Activated T-cell treated with anti-CD3 and anti-CD28 coated beads, Interleukin-2, amount 50 U/mL, for 72 hours (primary cell): ENCODE measurements at regions not wholly inside any gene's neighbourhood (a gene's known extent, or its start where the extent isn't known, plus 50 kb on each side); places are given as distances from the start of the nearest gene placed in this dataset.

ENCODE experiments used
- ATAC-seq, 2 donors: fragments of 150-1000 bp; cut with Tn5 transposase; replicated peaks in 1 of 2; 2 replicates each; pipeline ENCODE4 v1.10.0; 2021; ENCODE audit warnings: moderate library complexity in 2 of 2, mild to moderate bottlenecking in 1 of 2
- DNase-seq, 2 donors: peaks; one replicate each; pipeline ENCODE4 v3.0.0; 2021 to 2022; ENCODE audit warnings: mixed read lengths in 1 of 2
- H3K27ac Mint-ChIP-seq: one replicate; pipeline ENCODE4 v1.8.0; 2022; ENCODE audit warnings: mild to moderate bottlenecking, moderate library complexity, mixed read lengths
- H3K27me3 Mint-ChIP-seq: one replicate; pipeline ENCODE4 v1.8.0; 2022; ENCODE audit warnings: low read depth, mixed read lengths
- H3K36me3 Mint-ChIP-seq, 2 donors: one replicate each; pipeline ENCODE4 v1.8.0; 2022; ENCODE audit warnings: mixed read lengths in 2 of 2, mild to moderate bottlenecking in 1 of 2; ENCODE audit not compliant: insufficient read depth in 2 of 2
- H3K4me1 Mint-ChIP-seq: one replicate; pipeline ENCODE4 v1.8.0; 2022; ENCODE audit warnings: low read depth, mixed read lengths
- H3K4me3 Mint-ChIP-seq, 2 donors: one replicate each; pipeline ENCODE4 v1.8.0; 2022; ENCODE audit warnings: mild to moderate bottlenecking in 2 of 2, mixed read lengths in 2 of 2, moderate library complexity in 2 of 2
- H3K9me3 Mint-ChIP-seq, 2 donors: one replicate each; pipeline ENCODE4 v1.8.0; 2022; ENCODE audit warnings: mixed read lengths in 2 of 2

- ATAC-seq (no peak), DNase-seq (no peak)
- Mint-ChIP-seq H3K4me3 (no peak overlapping the region), H3K27me3 (no peaks in the 10 kb centered on the region), H3K36me3 (no peaks in the 10 kb centered on the region), H3K27ac (no peak overlapping the region), H3K9me3 (no peaks in the 10 kb centered on the region), H3K4me1 (no peaks in the 10 kb centered on the region)
Measured at GRCh38 chr16:73347500-73348375, 299.8 kb upstream of the ZFHX3 start.

- Mint-ChIP-seq H3K4me1 (no peaks in the 10 kb centered on the region), H3K27me3 (no peaks in the 10 kb centered on the region), H3K9me3 (no peaks in the 10 kb centered on the region), H3K27ac (no peak overlapping the region), H3K4me3 (no peak overlapping the region), H3K36me3 (no peaks in the 10 kb centered on the region)
- DNase-seq (no peak), ATAC-seq (no peak)
Measured at GRCh38 chr16:73339821-73340220, 291.9 kb upstream of the ZFHX3 start.

- no peak overlapping the region for H3K4me3 Mint-ChIP-seq
- H3K27ac Mint-ChIP-seq = no peak overlapping the region
- no peaks in the 10 kb centered on the region for H3K36me3 Mint-ChIP-seq
- no peaks in the 10 kb centered on the region for H3K4me1 Mint-ChIP-seq
- no peak for DNase-seq
- no peak for ATAC-seq
- no peaks in the 10 kb centered on the region for H3K9me3 Mint-ChIP-seq
- H3K27me3 Mint-ChIP-seq = no peaks in the 10 kb centered on the region
Measured at GRCh38 chr16:73337373-73338296, 289.7 kb upstream of the ZFHX3 start.

- Mint-ChIP-seq H3K4me1 (no peaks in the 10 kb centered on the region), H3K27ac (no peak overlapping the region), H3K9me3 (no peaks in the 10 kb centered on the region), H3K4me3 (no peak overlapping the region), H3K36me3 (no peaks in the 10 kb centered on the region), H3K27me3 (no peaks in the 10 kb centered on the region)
- ATAC-seq (no peak), DNase-seq (no peak)
Measured at GRCh38 chr16:73329358-73330286, 281.7 kb upstream of the ZFHX3 start.

GRCh38 chr16:73326770-73327470, 279.0 kb upstream of the ZFHX3 start:
- H3K36me3 Mint-ChIP-seq = no peaks in the 10 kb centered on the region
- H3K27ac Mint-ChIP-seq = no peak overlapping the region
- H3K9me3 Mint-ChIP-seq = peaks cover 0 to 2% of the 10 kb centered on the region in 2 donors
- no peaks in the 10 kb centered on the region for H3K27me3 Mint-ChIP-seq
- ATAC-seq = no peak
- no peak for DNase-seq
- H3K4me1 Mint-ChIP-seq = no peaks in the 10 kb centered on the region
- H3K4me3 Mint-ChIP-seq = no peak overlapping the region

- Mint-ChIP-seq H3K4me1 (no peaks in the 10 kb centered on the region), H3K36me3 (no peaks in the 10 kb centered on the region), H3K27me3 (no peaks in the 10 kb centered on the region)
Measured at GRCh38 chr16:73326221-73326620, 278.3 kb upstream of the ZFHX3 start.

GRCh38 chr16:73323880-73324279, 276.0 kb upstream of the ZFHX3 start:
- ATAC-seq = no peak
- DNase-seq = no peak
- no peaks in the 10 kb centered on the region for H3K27me3 Mint-ChIP-seq
- H3K9me3 Mint-ChIP-seq = peaks cover 0 to 2% of the 10 kb centered on the region in 2 donors
- H3K27ac Mint-ChIP-seq = no peak overlapping the region
- H3K36me3 Mint-ChIP-seq = no peaks in the 10 kb centered on the region
- H3K4me3 Mint-ChIP-seq = no peak overlapping the region
- H3K4me1 Mint-ChIP-seq = no peaks in the 10 kb centered on the region

More at GRCh38 chr16:73326221-73326620, 278.3 kb upstream of the ZFHX3 start:
- no peak overlapping the region for H3K27ac Mint-ChIP-seq
- H3K4me3 Mint-ChIP-seq = no peak overlapping the region
- no peak for ATAC-seq
- DNase-seq = no peak
- peaks cover 0 to 2% of the 10 kb centered on the region in 2 donors for H3K9me3 Mint-ChIP-seq

GRCh38 chr16:73322856-73323255, 274.9 kb upstream of the ZFHX3 start:
- Mint-ChIP-seq H3K27me3 (no peaks in the 10 kb centered on the region), H3K36me3 (no peaks in the 10 kb centered on the region), H3K9me3 (peaks cover 0 to 2% of the 10 kb centered on the region in 2 donors), H3K4me1 (no peaks in the 10 kb centered on the region), H3K4me3 (no peak overlapping the region), H3K27ac (no peak overlapping the region)
- no peak for ATAC-seq
- no peak for DNase-seq

GRCh38 chr16:73321853-73322252, 273.9 kb upstream of the ZFHX3 start:
- H3K36me3 Mint-ChIP-seq = no peaks in the 10 kb centered on the region
- no peak for ATAC-seq
- no peaks in the 10 kb centered on the region for H3K27me3 Mint-ChIP-seq
- H3K9me3 Mint-ChIP-seq = peaks cover 0 to 2% of the 10 kb centered on the region in 2 donors
- H3K4me1 Mint-ChIP-seq = no peaks in the 10 kb centered on the region
- H3K27ac Mint-ChIP-seq = no peak overlapping the region
- no peak for DNase-seq
- no peak overlapping the region for H3K4me3 Mint-ChIP-seq

- Mint-ChIP-seq H3K9me3 (peaks cover 0 to 2% of the 10 kb centered on the region in 2 donors), H3K4me1 (no peaks in the 10 kb centered on the region), H3K27me3 (no peaks in the 10 kb centered on the region), H3K36me3 (no peaks in the 10 kb centered on the region), H3K27ac (no peak overlapping the region), H3K4me3 (no peak overlapping the region)
- ATAC-seq = no peak
- no peak for DNase-seq
Measured at GRCh38 chr16:73319737-73320136, 271.8 kb upstream of the ZFHX3 start.

GRCh38 chr16:73319261-73319660, 271.3 kb upstream of the ZFHX3 start:
- Mint-ChIP-seq H3K9me3 (peaks cover 0 to 2% of the 10 kb centered on the region in 2 donors), H3K27ac (no peak overlapping the region), H3K27me3 (no peaks in the 10 kb centered on the region), H3K4me3 (no peak overlapping the region), H3K36me3 (no peaks in the 10 kb centered on the region), H3K4me1 (no peaks in the 10 kb centered on the region)
- ATAC-seq = no peak
- no peak for DNase-seq

- Mint-ChIP-seq H3K4me3 (no peak overlapping the region), H3K4me1 (no peaks in the 10 kb centered on the region), H3K9me3 (peaks cover 0 to 2% of the 10 kb centered on the region in 2 donors)
Measured at GRCh38 chr16:73317321-73317857, 269.5 kb upstream of the ZFHX3 start.

More at GRCh38 chr16:73317321-73317857, 269.5 kb upstream of the ZFHX3 start:
- Mint-ChIP-seq H3K27ac (no peak overlapping the region), H3K36me3 (peaks cover 0 to 1% of the 10 kb centered on the region in 2 donors), H3K27me3 (no peaks in the 10 kb centered on the region)
- DNase-seq (no peak), ATAC-seq (no peak)
